PFSK-1 (cell line): ENCODE measurements at regions not wholly inside any gene's neighbourhood (a gene's known extent, or its start where the extent isn't known, plus 50 kb on each side); places are given as distances from the start of the nearest gene placed in this dataset.

Experiments used
- POLR2AphosphoS5 ChIP-seq: IDR thresholded peaks from 2 replicates; pipeline ENCODE4 v1.6.1; 2012; ENCODE audit warnings: low read depth, mild to moderate bottlenecking, control low read depth, low read length, moderate library complexity
- REST ChIP-seq, 2 experiments: IDR thresholded peaks; 2 replicates each; pipeline versions ENCODE4 v1.6.1 to v1.8.0; 2011 to 2012; ENCODE audit warnings: low read depth in 2 of 2, low read length in 2 of 2, control low read depth in 1 of 2, inconsistent platforms in 1 of 2, mild to moderate bottlenecking in 1 of 2, moderate library complexity in 1 of 2; ENCODE audit not compliant: insufficient read depth in 1 of 2

DNA sequence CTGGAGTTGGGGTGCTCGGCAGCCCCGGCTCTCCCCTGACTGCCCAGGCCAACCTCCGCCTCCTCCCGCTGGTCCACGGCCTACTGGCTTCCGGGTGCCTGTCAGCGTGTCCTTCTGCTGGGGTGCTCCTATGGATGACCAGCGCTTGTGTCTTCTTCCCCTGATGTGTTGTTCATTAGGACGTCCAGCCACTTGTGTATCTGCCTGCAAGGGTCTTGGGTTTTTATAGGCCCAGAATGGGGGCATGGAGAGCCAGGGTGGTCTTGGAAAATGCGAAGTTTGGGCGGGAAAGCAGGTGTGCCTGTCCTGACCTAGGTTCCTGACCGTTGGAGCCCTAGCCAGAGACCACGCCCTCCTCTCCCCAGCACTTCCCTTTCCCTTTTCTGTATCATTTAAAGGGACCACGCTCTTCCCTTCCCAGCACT, 139.8 kb downstream of the SLITRK5 start:
- no peak for TF ChIP-seq REST (IDR thresholded peaks at IDR 0.05; ENCODE audit: insufficient read depth in 1 of 2, low read depth in 2 of 2, low read length in 2 of 2)
- no peak for TF ChIP-seq POLR2AphosphoS5
